ENCODE measurements at regions not wholly inside any gene's neighbourhood (a gene's known extent, or its start where the extent isn't known, plus 50 kb on each side); places are given as distances from the start of the nearest gene placed in this dataset.

- H3K4me3 ChIP-seq (replicated peaks; ENCODE audit: low read depth, low read length) = no peak overlapping the region
- no peak for TF ChIP-seq CTCF (IDR thresholded peaks at IDR 0.05; ENCODE audit: low read depth, low read length, missing control alignments)
- no peak for DNase-seq (ENCODE audit: extremely low read depth, low read depth)
Observed at GRCh38 chr20:34163307-34163706, 51.3 kb upstream of the EIF2S2 start.

- no peak for TF ChIP-seq CTCF (IDR thresholded peaks at IDR 0.05; ENCODE audit: low read depth, low read length, missing control alignments)
- H3K4me3 ChIP-seq (replicated peaks; ENCODE audit: low read depth, low read length) = no peak overlapping the region
- no peak for DNase-seq (ENCODE audit: extremely low read depth, low read depth)
Observed at GRCh38 chr20:34164381-34164984, 52.4 kb upstream of the EIF2S2 start.

GRCh38 chr20:34165018-34165619, 53.1 kb upstream of the EIF2S2 start:
- no peak for DNase-seq (ENCODE audit: extremely low read depth, low read depth)
- H3K4me3 ChIP-seq (replicated peaks; ENCODE audit: low read depth, low read length) = no peak overlapping the region

GRCh38 chr20:34171640-34172039, 59.6 kb upstream of the EIF2S2 start:
- TF ChIP-seq CTCF (IDR thresholded peaks at IDR 0.05; ENCODE audit: low read depth, low read length, missing control alignments) = no peak
- H3K4me3 ChIP-seq (replicated peaks; ENCODE audit: low read depth, low read length) = no peak overlapping the region
- no peak for DNase-seq (ENCODE audit: extremely low read depth, low read depth)

More at GRCh38 chr20:34165018-34165619, 53.1 kb upstream of the EIF2S2 start:
- no peak for TF ChIP-seq CTCF (IDR thresholded peaks at IDR 0.05; ENCODE audit: low read depth, low read length, missing control alignments)

GRCh38 chr20:34172926-34173325, 60.9 kb upstream of the EIF2S2 start:
- no peak for DNase-seq (ENCODE audit: extremely low read depth, low read depth)

GRCh38 chr20:34175079-34175478, 63.0 kb upstream of the EIF2S2 start:
- no peak for TF ChIP-seq CTCF (IDR thresholded peaks at IDR 0.05; ENCODE audit: low read depth, low read length, missing control alignments)
- no peak overlapping the region for H3K4me3 ChIP-seq (replicated peaks; ENCODE audit: low read depth, low read length)
- no peak for DNase-seq (ENCODE audit: extremely low read depth, low read depth)

More at GRCh38 chr20:34172926-34173325, 60.9 kb upstream of the EIF2S2 start:
- TF ChIP-seq CTCF (IDR thresholded peaks at IDR 0.05; ENCODE audit: low read depth, low read length, missing control alignments) = no peak
- no peak overlapping the region for H3K4me3 ChIP-seq (replicated peaks; ENCODE audit: low read depth, low read length)
